ENCODE measurements at regions not wholly inside any gene's neighbourhood (a gene's known extent, or its start where the extent isn't known, plus 50 kb on each side); places are given as distances from the start of the nearest gene placed in this dataset.

DNA sequence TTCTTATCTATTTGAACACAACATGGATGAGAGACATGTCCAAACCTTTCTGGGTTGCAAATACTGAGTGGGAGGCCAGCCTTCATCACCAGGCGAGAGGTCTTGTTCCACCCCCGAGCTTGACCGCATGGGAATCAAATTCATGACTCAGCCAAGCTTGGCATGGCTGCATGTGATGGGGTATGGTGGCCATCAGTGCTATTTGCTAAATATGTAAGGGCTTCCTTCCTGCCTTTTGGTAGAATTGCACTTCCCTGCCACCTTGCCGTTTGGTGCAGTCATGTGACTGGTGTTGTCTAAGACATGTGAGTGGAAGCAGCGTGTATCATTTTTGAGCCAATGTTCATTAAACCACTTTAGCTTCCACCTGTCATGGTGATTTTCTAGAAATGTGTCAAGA is 508.9 kb upstream of the SULF2 start:
- no peak for TF ChIP-seq ZNF274 (IDR thresholded peaks at IDR 0.05; ENCODE audit: low read depth, low read length)
- TF ChIP-seq YY1 (IDR thresholded peaks at IDR 0.05; ENCODE audit: insufficient read depth, insufficient read length) = no peak
- TF ChIP-seq SUZ12 (IDR thresholded peaks at IDR 0.05; ENCODE audit: extremely low read depth, insufficient read depth, insufficient read length) = no peak
